ENCODE measurements at regions not wholly inside any gene's neighbourhood (a gene's known extent, or its start where the extent isn't known, plus 50 kb on each side); places are given as distances from the start of the nearest gene placed in this dataset.
"Not testable (repeated sequence)": the region's sequence is repeated elsewhere in the genome, so short reads cannot be mapped to it uniquely, and the experiment has no call there.

GRCh38 chr17:5770441-5771270, 186.3 kb upstream of the NLRP1 start:
- Mint-ChIP-seq H3K27me3 (ENCODE audit: insufficient read depth, low read depth, poor library complexity) (peaks cover 4% of the 10 kb centered on the region), H3K4me1 (no peaks in the 10 kb centered on the region; the same call in 2 of the 3 replicates), H3K27ac (no peak overlapping the region), H3K9me3 (no peaks in the 10 kb centered on the region), H3K4me3 (no peak overlapping the region), H3K36me3 (ENCODE audit: low read depth) (no peaks in the 10 kb centered on the region)
- Histone ChIP-seq H3K79me2 (replicated peaks; ENCODE audit: insufficient read depth) (no peaks in the 10 kb centered on the region), H3K27ac (ENCODE audit: low read depth) (no peak overlapping the region), H3K27me3 (ENCODE audit: insufficient read depth) (no peaks in the 10 kb centered on the region), H3K9me2 (ENCODE audit: insufficient read depth) (0 out of 2 replicates have a peak, but pooled peaks cover 2% of the 10 kb centered on the region), H3K4me3 (no peak overlapping the region), H3K36me3 (ENCODE audit: insufficient read depth) (no peaks in the 10 kb centered on the region), H3F3A (replicated peaks; ENCODE audit: low read depth) (no peaks in the 10 kb centered on the region), H4K20me1 (replicated peaks; ENCODE audit: insufficient read depth) (no peaks in the 10 kb centered on the region), H3K4me2 (no peak overlapping the region), H2AFZ (peak overlapping the region; percentile 2; the same call in 1 of the 2 replicates), H3K4me1 (ENCODE audit: insufficient read depth) (0 out of 2 replicates have a peak, but pooled peaks cover 3% of the 10 kb centered on the region)
- ATAC-seq (no peak), DNase-seq (ENCODE audit: low spot score) (no peak)
- TF ChIP-seq NANOG (IDR thresholded peaks at IDR 0.05; ENCODE audit: borderline replicate concordance): no peak
- TF ChIP-seq POLR2AphosphoS5 (IDR thresholded peaks at IDR 0.05; ENCODE audit: low read depth): no peak
- no peak for TF ChIP-seq EZH2 (IDR thresholded peaks at IDR 0.05; ENCODE audit: low read depth, unreplicated experiment)
- no peak for TF ChIP-seq ETS1 (IDR thresholded peaks at IDR 0.05)
- TF ChIP-seq ZNF462 (CRISPR knock-in tag; IDR thresholded peaks at IDR 0.05): no peak
- TF ChIP-seq ZNF114 (CRISPR knock-in tag; IDR thresholded peaks at IDR 0.05): no peak

GRCh38 chr17:5771271-5771577, 186.9 kb upstream of the NLRP1 start:
- H3K27ac Mint-ChIP-seq; H4K20me1 ChIP-seq (replicated peaks; ENCODE audit: insufficient read depth); H3K27me3 Mint-ChIP-seq (ENCODE audit: insufficient read depth, low read depth, poor library complexity); H3K27me3 ChIP-seq (ENCODE audit: insufficient read depth); H3K4me1 ChIP-seq (ENCODE audit: insufficient read depth); H3K27ac ChIP-seq (ENCODE audit: low read depth); H3K79me2 ChIP-seq (replicated peaks; ENCODE audit: insufficient read depth); H3K9me2 ChIP-seq (ENCODE audit: insufficient read depth); H3K36me3 ChIP-seq (ENCODE audit: insufficient read depth); H3K4me3 Mint-ChIP-seq; DNase-seq (ENCODE audit: low spot score); H3K4me2 ChIP-seq; H3K4me1 Mint-ChIP-seq; H3F3A ChIP-seq (replicated peaks; ENCODE audit: low read depth); ATAC-seq; H3K4me3 ChIP-seq; H3K36me3 Mint-ChIP-seq (ENCODE audit: low read depth); H3K9me3 Mint-ChIP-seq; H2AFZ ChIP-seq: not testable (repeated sequence)

- not testable (repeated sequence) for H3K36me3 ChIP-seq (ENCODE audit: insufficient read depth); H3K27me3 Mint-ChIP-seq (ENCODE audit: insufficient read depth, low read depth, poor library complexity); H4K20me1 ChIP-seq (replicated peaks; ENCODE audit: insufficient read depth); H3K27me3 ChIP-seq (ENCODE audit: insufficient read depth); H3K4me2 ChIP-seq; H3K27ac Mint-ChIP-seq; H3K79me2 ChIP-seq (replicated peaks; ENCODE audit: insufficient read depth); H3F3A ChIP-seq (replicated peaks; ENCODE audit: low read depth); ATAC-seq; H2AFZ ChIP-seq; H3K9me2 ChIP-seq (ENCODE audit: insufficient read depth); DNase-seq (ENCODE audit: low spot score); H3K4me1 ChIP-seq (ENCODE audit: insufficient read depth); H3K36me3 Mint-ChIP-seq (ENCODE audit: low read depth); H3K4me3 ChIP-seq; H3K4me3 Mint-ChIP-seq; H3K27ac ChIP-seq (ENCODE audit: low read depth); H3K4me1 Mint-ChIP-seq; H3K9me3 Mint-ChIP-seq
Measured at GRCh38 chr17:5772017-5772416, 187.7 kb upstream of the NLRP1 start.
